Keratinocyte (primary cell): ENCODE measurements at regions not wholly inside any gene's neighbourhood (a gene's known extent, or its start where the extent isn't known, plus 50 kb on each side); places are given as distances from the start of the nearest gene placed in this dataset.

Experiments used
- DNase-seq: peaks from one replicate; pipeline ENCODE4 v3.0.0-alpha.2; 2011; ENCODE audit warnings: low read depth, missing footprints, low spot score
- FAIRE-seq: peaks from 2 replicates; lab custom pipeline; 2011; peaks lifted over from hg19 to GRCh38; lab: Jason Lieb, UNC
- H2AFZ ChIP-seq: 2 replicates; pipeline ENCODE4 v1.6.0; 2012; ENCODE audit warnings: low read length, control low read depth, inconsistent platforms; ENCODE audit not compliant: control insufficient read depth
- H3K27ac ChIP-seq: 2 replicates; pipeline ENCODE4 v1.5.1; 2011; ENCODE audit warnings: low read length; ENCODE audit not compliant: control insufficient read depth, insufficient read depth
- H3K27me3 ChIP-seq: 3 replicates; pipeline ENCODE4 v1.6.0; 2011; ENCODE audit warnings: low read length; ENCODE audit not compliant: control insufficient read depth, insufficient read depth; ENCODE audit errors: extremely low read depth
- H3K36me3 ChIP-seq, 2 experiments: 2 replicates in 1 of 2; 3 replicates in 1 of 2; pipeline ENCODE4 v1.5.1; 2011; ENCODE audit warnings: low read length in 2 of 2, mild to moderate bottlenecking in 1 of 2; ENCODE audit not compliant: control insufficient read depth in 2 of 2, insufficient read depth in 2 of 2; ENCODE audit errors: extremely low read depth in 1 of 2
- H3K4me1 ChIP-seq: 3 replicates; pipeline ENCODE4 v1.5.1; 2011; ENCODE audit warnings: low read length; ENCODE audit not compliant: control insufficient read depth, insufficient read depth; ENCODE audit errors: extremely low read depth
- H3K4me2 ChIP-seq: 3 replicates; pipeline ENCODE4 v1.6.0; 2011; ENCODE audit warnings: low read depth, low read length; ENCODE audit not compliant: control insufficient read depth, insufficient read depth; ENCODE audit errors: extremely low read depth
- H3K4me3 ChIP-seq, 3 experiments: fragments of 200-600 bp in 1 of 3; sonication (generic) in 1 of 3; 2 replicates in 2 of 3; 3 replicates in 1 of 3; pipeline ENCODE4 v1.5.1; 2011 to 2016; ENCODE audit warnings: low read length in 3 of 3, mild to moderate bottlenecking in 3 of 3, control low read depth in 2 of 3, inconsistent platforms in 1 of 3, low read depth in 1 of 3, mixed read lengths in 1 of 3, mixed run types in 1 of 3, moderate library complexity in 1 of 3; ENCODE audit not compliant: control insufficient read depth in 2 of 3, insufficient read depth in 2 of 3; ENCODE audit errors: extremely low read depth in 1 of 3
- H3K79me2 ChIP-seq: 2 replicates; pipeline ENCODE4 v1.6.0; 2012; ENCODE audit warnings: low read length; ENCODE audit not compliant: control insufficient read depth, insufficient read depth
- H3K9ac ChIP-seq: 3 replicates; pipeline ENCODE4 v1.6.0; 2011; ENCODE audit warnings: low read length; ENCODE audit not compliant: control insufficient read depth, insufficient read depth; ENCODE audit errors: extremely low read depth
- H3K9me1 ChIP-seq: 3 replicates; pipeline ENCODE4 v1.6.0; 2011; ENCODE audit warnings: low read length; ENCODE audit not compliant: control insufficient read depth, insufficient read depth; ENCODE audit errors: extremely low read depth
- H3K9me3 ChIP-seq: 2 replicates; pipeline ENCODE4 v1.5.1; 2012; ENCODE audit warnings: low read depth, low read length; ENCODE audit not compliant: control insufficient read depth
- H4K20me1 ChIP-seq: 3 replicates; pipeline ENCODE4 v1.6.0; 2011; ENCODE audit warnings: low read length; ENCODE audit not compliant: control insufficient read depth, insufficient read depth; ENCODE audit errors: extremely low read depth
- CTCF ChIP-seq, 3 experiments: IDR thresholded peaks in 1 of 3; conservative IDR thresholded peaks in 1 of 3; optimal IDR thresholded peaks in 1 of 3; 2 replicates in 2 of 3; 3 replicates in 1 of 3; pipeline versions ENCODE3 to v1.5.1; 2011; ENCODE audit warnings: low read length in 3 of 3, mild to moderate bottlenecking in 3 of 3, moderate library complexity in 2 of 3, control low read depth in 1 of 3, inconsistent platforms in 1 of 3; ENCODE audit not compliant: insufficient read depth in 2 of 3; ENCODE audit errors: extremely low read depth in 1 of 3
- EZH2 ChIP-seq: IDR thresholded peaks from one replicate; pipeline ENCODE4 v1.6.1; 2012; ENCODE audit warnings: inconsistent platforms, mild to moderate bottlenecking, low read length, moderate library complexity
- dilution Hi-C: fragments of 300-500 bp; cut with MboI; formaldehyde crosslinking; loops from one replicate; pipeline ENCODE4 v1.7.0; 2020; ENCODE audit warnings: low sequenced_read_pairs; ENCODE audit not compliant: extremely low pct_ligation_motif_present

GRCh38 chr5:66416698-66417097 lies 179.5 kb upstream of the MAST4 start:
- no peak overlapping the region for H3K9ac ChIP-seq
- H3K27ac ChIP-seq: no peak overlapping the region
- H3K9me1 ChIP-seq: no peaks in the 10 kb centered on the region
- TF ChIP-seq CTCF (optimal IDR thresholded peaks at IDR 0.05 in 1 of 3, IDR thresholded peaks at IDR 0.05 in 1 of 3, conservative IDR thresholded peaks at IDR 0.05 in 1 of 3; ENCODE audit: extremely low read depth in 1 of 3, insufficient read depth in 2 of 3, low read length in 3 of 3) (no peak), EZH2 (no peak)
- H2AFZ ChIP-seq: no peak overlapping the region
- no peaks in the 10 kb centered on the region for H4K20me1 ChIP-seq
- H3K27me3 ChIP-seq: no peaks in the 10 kb centered on the region
- H3K4me2 ChIP-seq: no peak overlapping the region
- no peaks in the 10 kb centered on the region for H3K9me3 ChIP-seq
- no peak for DNase-seq
- no peak overlapping the region for H3K4me3 ChIP-seq
- no peaks in the 10 kb centered on the region for H3K36me3 ChIP-seq
- H3K79me2 ChIP-seq: no peaks in the 10 kb centered on the region
- no peaks in the 10 kb centered on the region for H3K4me1 ChIP-seq
- dilution Hi-C loops: no loop called here
- FAIRE-seq: no peak

GRCh38 chr5:66417781-66418180 lies 178.4 kb upstream of the MAST4 start:
- Histone ChIP-seq H3K4me3 (no peak overlapping the region), H4K20me1 (no peaks in the 10 kb centered on the region), H3K4me1 (no peaks in the 10 kb centered on the region), H3K36me3 (no peaks in the 10 kb centered on the region), H3K79me2 (no peaks in the 10 kb centered on the region), H2AFZ (no peak overlapping the region), H3K9ac (no peak overlapping the region), H3K4me2 (no peak overlapping the region), H3K9me3 (no peaks in the 10 kb centered on the region), H3K9me1 (no peaks in the 10 kb centered on the region), H3K27ac (no peak overlapping the region), H3K27me3 (no peaks in the 10 kb centered on the region)
- no peak for DNase-seq
- no peak for FAIRE-seq
- dilution Hi-C loops: no loop called here
- TF ChIP-seq EZH2: no peak

GRCh38 chr5:66423484-66423883 lies 172.7 kb upstream of the MAST4 start:
- H2AFZ ChIP-seq: no peak overlapping the region
- no peak for FAIRE-seq
- H3K4me2 ChIP-seq: no peak overlapping the region
- no peak overlapping the region for H3K4me3 ChIP-seq
- no peaks in the 10 kb centered on the region for H3K9me3 ChIP-seq
- H3K27ac ChIP-seq: no peak overlapping the region
- H3K27me3 ChIP-seq: peaks cover 6% of the 10 kb centered on the region
- no peaks in the 10 kb centered on the region for H3K79me2 ChIP-seq
- no peaks in the 10 kb centered on the region for H3K4me1 ChIP-seq
- H3K36me3 ChIP-seq: no peaks in the 10 kb centered on the region
- H3K9me1 ChIP-seq: no peaks in the 10 kb centered on the region
- dilution Hi-C loops: no loop called here
- no peak for TF ChIP-seq EZH2
- no peaks in the 10 kb centered on the region for H4K20me1 ChIP-seq
- no peak for DNase-seq
- no peak overlapping the region for H3K9ac ChIP-seq
